Prostate gland (tissue), 2 donors: ENCODE measurements at regions not wholly inside any gene's neighbourhood (a gene's known extent, or its start where the extent isn't known, plus 50 kb on each side); places are given as distances from the start of the nearest gene placed in this dataset.

Source experiments
- POLR2A ChIP-seq: fragments of 450-650 bp; IDR thresholded peaks from one replicate; pipeline ENCODE4 v1.6.1; 2016; ENCODE audit warnings: antibody characterized with exemption, mild to moderate bottlenecking
- TF ChIP-seq, protein P1 (sequence below), 4 experiments: fragments of 200-600 bp in 2 of 4; fragments of 450-650 bp in 2 of 4; sonication (generic) in 2 of 4; IDR thresholded peaks; 1 replicate in 3 of 4; 2 replicates in 1 of 4; pipeline ENCODE4 v1.5.1; 2016 to 2019; ENCODE audit warnings: antibody characterized with exemption in 4 of 4, mild to moderate bottlenecking in 2 of 4, moderate library complexity in 2 of 4

- TF ChIP-seq, protein P1, sequence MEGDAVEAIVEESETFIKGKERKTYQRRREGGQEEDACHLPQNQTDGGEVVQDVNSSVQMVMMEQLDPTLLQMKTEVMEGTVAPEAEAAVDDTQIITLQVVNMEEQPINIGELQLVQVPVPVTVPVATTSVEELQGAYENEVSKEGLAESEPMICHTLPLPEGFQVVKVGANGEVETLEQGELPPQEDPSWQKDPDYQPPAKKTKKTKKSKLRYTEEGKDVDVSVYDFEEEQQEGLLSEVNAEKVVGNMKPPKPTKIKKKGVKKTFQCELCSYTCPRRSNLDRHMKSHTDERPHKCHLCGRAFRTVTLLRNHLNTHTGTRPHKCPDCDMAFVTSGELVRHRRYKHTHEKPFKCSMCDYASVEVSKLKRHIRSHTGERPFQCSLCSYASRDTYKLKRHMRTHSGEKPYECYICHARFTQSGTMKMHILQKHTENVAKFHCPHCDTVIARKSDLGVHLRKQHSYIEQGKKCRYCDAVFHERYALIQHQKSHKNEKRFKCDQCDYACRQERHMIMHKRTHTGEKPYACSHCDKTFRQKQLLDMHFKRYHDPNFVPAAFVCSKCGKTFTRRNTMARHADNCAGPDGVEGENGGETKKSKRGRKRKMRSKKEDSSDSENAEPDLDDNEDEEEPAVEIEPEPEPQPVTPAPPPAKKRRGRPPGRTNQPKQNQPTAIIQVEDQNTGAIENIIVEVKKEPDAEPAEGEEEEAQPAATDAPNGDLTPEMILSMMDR (IDR thresholded peaks at IDR 0.05), result no peak
- no peak for TF ChIP-seq POLR2A
Observed at GRCh38 chr2:65788556-65788955, 356.2 kb upstream of the SPRED2 start.
